HS-5 (cell line): ENCODE measurements at regions not wholly inside any gene's neighbourhood (a gene's known extent, or its start where the extent isn't known, plus 50 kb on each side); places are given as distances from the start of the nearest gene placed in this dataset.
"Not testable (repeated sequence)": the region's sequence is repeated elsewhere in the genome, so short reads cannot be mapped to it uniquely, and the experiment has no call there.

Source experiments
- DNase-seq: peaks from one replicate; pipeline ENCODE4 v3.0.0-alpha.2; 2012; ENCODE audit warnings: low read depth

GRCh38 chr4:96431094-96431493 is 591.2 kb downstream of the PDHA2 start:
- no peak for DNase-seq

- no peak for DNase-seq
Measured at GRCh38 chr4:96448315-96448872, 608.5 kb downstream of the PDHA2 start.

GRCh38 chr4:96455045-96455720 is 615.3 kb downstream of the PDHA2 start:
- DNase-seq = no peak

GRCh38 chr4:96458031-96458430 is 618.1 kb downstream of the PDHA2 start:
- DNase-seq = not testable (repeated sequence)

GRCh38 chr4:96459105-96459504 is 619.2 kb downstream of the PDHA2 start:
- no peak for DNase-seq

GRCh38 chr4:96465834-96466233 is 625.9 kb downstream of the PDHA2 start:
- DNase-seq = no peak

GRCh38 chr4:96471956-96472867 is 632.3 kb downstream of the PDHA2 start:
- no peak for DNase-seq

GRCh38 chr4:96473246-96473645 is 633.4 kb downstream of the PDHA2 start:
- DNase-seq = no peak

GRCh38 chr4:96483308-96484030 is 643.6 kb downstream of the PDHA2 start:
- DNase-seq = no peak

GRCh38 chr4:96486563-96486962 is 646.7 kb downstream of the PDHA2 start:
- DNase-seq = no peak

GRCh38 chr4:96497621-96498020 is 657.7 kb downstream of the PDHA2 start:
- no peak for DNase-seq

GRCh38 chr4:96504386-96504785 is 664.5 kb downstream of the PDHA2 start:
- no peak for DNase-seq

- DNase-seq = no peak
Measured at GRCh38 chr4:96509039-96509741, 669.3 kb downstream of the PDHA2 start.

- DNase-seq = no peak
Measured at GRCh38 chr4:96519291-96519690, 679.4 kb downstream of the PDHA2 start.

- DNase-seq = no peak
Measured at GRCh38 chr4:96521046-96521536, 681.2 kb downstream of the PDHA2 start.

GRCh38 chr4:96523611-96524010 is 683.7 kb downstream of the PDHA2 start:
- no peak for DNase-seq

GRCh38 chr4:96524311-96524875 is 684.5 kb downstream of the PDHA2 start:
- DNase-seq = no peak

GRCh38 chr4:96525898-96526297 is 686.0 kb downstream of the PDHA2 start:
- DNase-seq = no peak

GRCh38 chr4:96526625-96527024 is 686.7 kb downstream of the PDHA2 start:
- DNase-seq = no peak

GRCh38 chr4:96531836-96532235 is 691.9 kb downstream of the PDHA2 start:
- no peak for DNase-seq

GRCh38 chr4:96543346-96543745 is 703.5 kb downstream of the PDHA2 start:
- DNase-seq = no peak
